CD4-positive, alpha-beta T cell (primary cell): ENCODE measurements at regions not wholly inside any gene's neighbourhood (a gene's known extent, or its start where the extent isn't known, plus 50 kb on each side); places are given as distances from the start of the nearest gene placed in this dataset.

Source experiments
- ATAC-seq: fragments of 200-7000 bp; cut with Tn5 transposase; one replicate; pipeline ENCODE4 v1.10.0; 2022; ENCODE audit warnings: mild to moderate bottlenecking; ENCODE audit not compliant: poor library complexity
- CTCF ChIA-PET: fragments of 350-600 bp; sonication (Branson Sonifier 250); formaldehyde crosslinking; loops from one replicate; lab custom pipeline; 2021; ENCODE audit warnings: antibody characterized with exemption, inconsistent platforms; lab: Charles Lee
- POLR2A ChIA-PET: fragments of 350-600 bp; sonication (Branson Sonifier 250); formaldehyde crosslinking; loops from one replicate; lab custom pipeline; 2021; ENCODE audit warnings: antibody characterized with exemption, inconsistent platforms; lab: Charles Lee
- DNase-seq, 14 experiments: peaks; one replicate each; pipeline ENCODE4 v3.0.0-alpha.2; 2013 to 2020; ENCODE audit warnings: mixed read lengths in 2 of 14
- H3K27ac ChIP-seq, 2 donors: one replicate each; pipeline versions ENCODE4 v1.5.1 to v1.7.0; 2013; ENCODE audit warnings: low read length in 2 of 2, low read depth in 1 of 2, mild to moderate bottlenecking in 1 of 2
- H3K27me3 ChIP-seq, 2 experiments: 1 replicate in 1 of 2; 2 replicates in 1 of 2; pipeline versions ENCODE4 v1.6.1 to v1.7.0; 2013; ENCODE audit warnings: low read length in 2 of 2, control low read depth in 1 of 2, mild to moderate bottlenecking in 1 of 2, moderate library complexity in 1 of 2; ENCODE audit not compliant: insufficient read depth in 2 of 2, control insufficient read depth in 1 of 2
- H3K36me3 ChIP-seq: one replicate; pipeline ENCODE4 v1.6.1; 2013; ENCODE audit warnings: low read length, control low read depth; ENCODE audit not compliant: insufficient read depth
- H3K4me1 ChIP-seq: one replicate; pipeline ENCODE4 v1.6.1; 2013; ENCODE audit warnings: low read length, control low read depth; ENCODE audit not compliant: insufficient read depth
- H3K4me3 ChIP-seq: one replicate; pipeline ENCODE4 v1.5.1; 2013; ENCODE audit warnings: mild to moderate bottlenecking, low read length, moderate library complexity
- H3K9me3 ChIP-seq, 2 experiments: 1 replicate in 1 of 2; 2 replicates in 1 of 2; pipeline versions ENCODE4 v1.6.1 to v1.7.0; 2013; ENCODE audit warnings: low read length in 2 of 2, mild to moderate bottlenecking in 2 of 2, control low read depth in 1 of 2, moderate library complexity in 1 of 2; ENCODE audit not compliant: control insufficient read depth in 1 of 2, insufficient read depth in 1 of 2
- H3K27ac Mint-ChIP-seq: one replicate; pipeline ENCODE4 v1.8.0; 2020; ENCODE audit warnings: mixed read lengths
- H3K27me3 Mint-ChIP-seq: one replicate; pipeline ENCODE4 v1.8.0; 2021; ENCODE audit warnings: mixed read lengths
- H3K36me3 Mint-ChIP-seq: one replicate; pipeline ENCODE4 v1.8.0; 2021; ENCODE audit warnings: low read depth, mixed read lengths
- H3K4me1 Mint-ChIP-seq: one replicate; pipeline ENCODE4 v1.8.0; 2021; ENCODE audit warnings: low read depth, mixed read lengths
- H3K4me3 Mint-ChIP-seq: one replicate; pipeline ENCODE4 v1.8.0; 2020; ENCODE audit warnings: mild to moderate bottlenecking, mixed read lengths
- H3K9me3 Mint-ChIP-seq: one replicate; pipeline ENCODE4 v1.8.0; 2020; ENCODE audit warnings: mixed read lengths
- intact Hi-C, 2 experiments: fragments of 100-400 bp; cut with DNase I in 1 of 2; cut with micrococcal nuclease in 1 of 2; formaldehyde crosslinking; loops; one replicate each; pipeline versions ENCODE4 v1.15.1 to v1.9.0; 2023 to 2025; cut with DNase I, micrococcal nuclease
- TF ChIP-seq, protein P1 (sequence below): fragments of 200-600 bp; IDR thresholded peaks from one replicate; pipeline ENCODE4 v1.8.0; 2022; ENCODE audit warnings: antibody characterized with exemption, mild to moderate bottlenecking

DNA sequence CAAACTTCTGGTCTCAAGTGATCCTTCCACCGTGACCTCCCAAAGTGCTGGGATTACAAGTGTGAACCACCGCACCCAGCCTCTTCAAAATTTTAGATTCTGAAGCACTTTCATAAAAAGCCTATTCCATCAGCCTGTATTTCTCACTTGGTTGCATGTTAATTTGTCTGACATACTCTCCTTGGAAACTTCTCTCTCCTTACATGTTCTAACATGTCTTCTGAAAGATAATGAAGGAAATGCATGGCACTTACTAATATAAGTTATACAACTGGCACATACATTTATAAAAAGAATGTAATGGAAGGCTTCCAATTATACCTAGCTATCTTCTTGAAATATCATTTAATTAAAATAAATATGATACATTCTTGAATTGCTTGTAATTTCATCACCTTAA, 597.5 kb downstream of the TBC1D32 start:
- ATAC-seq (no peak), DNase-seq (no peak)
- ChIA-PET POLR2A (no interaction called here), CTCF (no interaction called here)
- no peak overlapping the region for H3K4me3 ChIP-seq
- TF ChIP-seq, protein P1, sequence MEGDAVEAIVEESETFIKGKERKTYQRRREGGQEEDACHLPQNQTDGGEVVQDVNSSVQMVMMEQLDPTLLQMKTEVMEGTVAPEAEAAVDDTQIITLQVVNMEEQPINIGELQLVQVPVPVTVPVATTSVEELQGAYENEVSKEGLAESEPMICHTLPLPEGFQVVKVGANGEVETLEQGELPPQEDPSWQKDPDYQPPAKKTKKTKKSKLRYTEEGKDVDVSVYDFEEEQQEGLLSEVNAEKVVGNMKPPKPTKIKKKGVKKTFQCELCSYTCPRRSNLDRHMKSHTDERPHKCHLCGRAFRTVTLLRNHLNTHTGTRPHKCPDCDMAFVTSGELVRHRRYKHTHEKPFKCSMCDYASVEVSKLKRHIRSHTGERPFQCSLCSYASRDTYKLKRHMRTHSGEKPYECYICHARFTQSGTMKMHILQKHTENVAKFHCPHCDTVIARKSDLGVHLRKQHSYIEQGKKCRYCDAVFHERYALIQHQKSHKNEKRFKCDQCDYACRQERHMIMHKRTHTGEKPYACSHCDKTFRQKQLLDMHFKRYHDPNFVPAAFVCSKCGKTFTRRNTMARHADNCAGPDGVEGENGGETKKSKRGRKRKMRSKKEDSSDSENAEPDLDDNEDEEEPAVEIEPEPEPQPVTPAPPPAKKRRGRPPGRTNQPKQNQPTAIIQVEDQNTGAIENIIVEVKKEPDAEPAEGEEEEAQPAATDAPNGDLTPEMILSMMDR: no peak
- H3K36me3 ChIP-seq: no peaks in the 10 kb centered on the region
- H3K9me3 ChIP-seq: no peaks in the 10 kb centered on the region
- no peaks in the 10 kb centered on the region for H3K4me1 Mint-ChIP-seq
- H3K27me3 ChIP-seq: no peaks in the 10 kb centered on the region
- H3K27me3 Mint-ChIP-seq: no peaks in the 10 kb centered on the region
- intact Hi-C loops: no loop called here
- peaks cover 2% of the 10 kb centered on the region for H3K9me3 Mint-ChIP-seq
- H3K4me3 Mint-ChIP-seq: no peak overlapping the region
- no peak overlapping the region for H3K27ac ChIP-seq
- H3K4me1 ChIP-seq: no peaks in the 10 kb centered on the region
- no peak overlapping the region for H3K27ac Mint-ChIP-seq
- H3K36me3 Mint-ChIP-seq: no peaks in the 10 kb centered on the region

DNA sequence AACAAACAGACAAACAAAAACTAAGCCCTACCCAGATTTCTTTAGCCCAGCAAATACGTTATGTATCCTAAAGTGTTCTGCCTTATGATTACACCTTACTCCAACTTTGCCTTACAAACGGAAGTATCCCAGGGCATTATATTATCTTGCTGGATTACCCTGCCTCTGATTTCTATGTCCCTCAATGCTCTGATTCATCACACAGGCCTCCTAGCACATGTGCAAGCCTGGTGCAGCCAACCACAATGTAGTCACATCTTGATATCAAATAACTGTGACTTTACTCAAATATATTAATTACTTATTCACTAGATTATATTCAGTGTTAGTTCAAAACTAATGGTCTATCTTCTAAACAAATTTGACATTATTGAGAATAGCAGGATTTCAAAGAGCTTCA, 598.6 kb downstream of the TBC1D32 start:
- Mint-ChIP-seq H3K27me3 (no peaks in the 10 kb centered on the region), H3K4me1 (no peaks in the 10 kb centered on the region), H3K4me3 (no peak overlapping the region), H3K36me3 (no peaks in the 10 kb centered on the region), H3K9me3 (peaks cover 2% of the 10 kb centered on the region), H3K27ac (no peak overlapping the region)
- Histone ChIP-seq H3K9me3 (no peaks in the 10 kb centered on the region), H3K27ac (no peak overlapping the region), H3K27me3 (no peaks in the 10 kb centered on the region), H3K4me1 (no peaks in the 10 kb centered on the region), H3K4me3 (no peak overlapping the region), H3K36me3 (no peaks in the 10 kb centered on the region)
- DNase-seq (no peak), ATAC-seq (no peak)
- TF ChIP-seq, protein P1: no peak
- intact Hi-C loops: no loop called here
- CTCF ChIA-PET: no interaction called here
- POLR2A ChIA-PET: no interaction called here

DNA sequence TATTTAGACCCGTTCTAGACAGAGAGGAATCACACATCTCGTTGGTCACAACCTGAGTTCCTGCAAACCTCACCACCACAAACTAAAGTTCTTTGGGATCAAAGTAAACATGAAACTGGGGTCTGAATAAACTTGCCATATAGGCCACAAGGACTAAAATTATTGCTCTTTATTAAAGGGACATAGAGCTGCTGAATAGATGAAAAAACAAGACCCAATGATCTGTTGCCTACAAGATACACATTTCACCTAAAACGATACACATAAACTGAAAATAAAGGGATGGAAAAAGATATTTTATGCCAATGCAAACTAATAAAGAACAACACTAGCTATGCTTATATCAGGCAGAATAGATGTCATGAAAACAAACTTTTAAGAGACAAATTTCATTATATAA, 623.0 kb downstream of the TBC1D32 start:
- TF ChIP-seq, protein P1: no peak
- Mint-ChIP-seq H3K9me3 (peaks cover 17% of the 10 kb centered on the region), H3K4me3 (no peak overlapping the region), H3K27me3 (no peaks in the 10 kb centered on the region), H3K36me3 (no peaks in the 10 kb centered on the region), H3K4me1 (no peaks in the 10 kb centered on the region), H3K27ac (no peak overlapping the region)
- Histone ChIP-seq H3K27ac (no peak overlapping the region), H3K4me3 (no peak overlapping the region), H3K9me3 (peaks cover 0 to 5% of the 10 kb centered on the region in 2 experiments), H3K36me3 (no peaks in the 10 kb centered on the region), H3K4me1 (no peaks in the 10 kb centered on the region), H3K27me3 (no peaks in the 10 kb centered on the region)
- no peak for DNase-seq
- CTCF ChIA-PET: no interaction called here
- intact Hi-C loops: no loop called here
- POLR2A ChIA-PET: no interaction called here
- ATAC-seq: no peak
